HEK293T (cell line): ENCODE measurements at regions not wholly inside any gene's neighbourhood (a gene's known extent, or its start where the extent isn't known, plus 50 kb on each side); places are given as distances from the start of the nearest gene placed in this dataset.

Source experiments
- ARNT ChIP-seq: fragments of 450-650 bp; IDR thresholded peaks from 2 replicates; pipeline ENCODE4 v1.6.1; 2017; ENCODE audit warnings: mild to moderate bottlenecking
- BHLHE40 ChIP-seq: fragments of 450-650 bp; IDR thresholded peaks from 2 replicates; pipeline ENCODE4 v1.6.1; 2016; ENCODE audit warnings: mild to moderate bottlenecking, moderate library complexity, borderline replicate concordance
- CTBP1 ChIP-seq: fragments of 450-650 bp; IDR thresholded peaks from 2 replicates; pipeline ENCODE4 v1.6.1; 2016; ENCODE audit warnings: borderline replicate concordance
- FOXA1 ChIP-seq: fragments of 450-650 bp; IDR thresholded peaks from 2 replicates; pipeline ENCODE4 v1.6.1; 2016; ENCODE audit warnings: mild to moderate bottlenecking
- FOXK2 ChIP-seq: fragments of 450-650 bp; IDR thresholded peaks from 2 replicates; pipeline ENCODE4 v1.6.1; 2016; ENCODE audit warnings: mild to moderate bottlenecking
- FOXM1 ChIP-seq: fragments of 450-650 bp; IDR thresholded peaks from 2 replicates; pipeline ENCODE4 v1.6.1; 2017; ENCODE audit warnings: mild to moderate bottlenecking, borderline replicate concordance
- HDGF ChIP-seq: fragments of 450-650 bp; IDR thresholded peaks from 2 replicates; pipeline ENCODE4 v1.6.1; 2017; ENCODE audit warnings: antibody characterized with exemption, borderline replicate concordance
- LEF1 ChIP-seq: fragments of 450-650 bp; IDR thresholded peaks from 2 replicates; pipeline ENCODE4 v1.6.1; 2017; ENCODE audit warnings: mild to moderate bottlenecking, borderline replicate concordance
- NFRKB ChIP-seq: fragments of 450-650 bp; IDR thresholded peaks from 2 replicates; pipeline ENCODE4 v1.6.1; 2016; ENCODE audit warnings: mild to moderate bottlenecking, moderate library complexity
- SP1 ChIP-seq: fragments of 450-650 bp; IDR thresholded peaks from 2 replicates; pipeline ENCODE4 v1.6.1; 2017
- SUZ12 ChIP-seq: fragments of 450-650 bp; IDR thresholded peaks from 2 replicates; pipeline ENCODE4 v1.6.1; 2016; ENCODE audit warnings: mild to moderate bottlenecking
- TARDBP ChIP-seq: fragments of 450-650 bp; IDR thresholded peaks from 2 replicates; pipeline ENCODE4 v1.6.1; 2016
- ZNF384 ChIP-seq: fragments of 450-650 bp; IDR thresholded peaks from 2 replicates; pipeline ENCODE4 v1.6.1; 2016
- TF ChIP-seq, protein P1 (sequence below): fragments of 450-650 bp; IDR thresholded peaks from 2 replicates; pipeline ENCODE4 v1.6.1; 2016

- TF ChIP-seq BHLHE40 (no peak), SP1 (no peak), FOXA1 (no peak), NFRKB (no peak), ARNT (no peak), ZNF384 (no peak), FOXM1 (no peak), SUZ12 (no peak), CTBP1 (no peak), FOXK2 (no peak), HDGF (no peak), LEF1 (no peak), TARDBP (no peak)
- TF ChIP-seq, protein P1, sequence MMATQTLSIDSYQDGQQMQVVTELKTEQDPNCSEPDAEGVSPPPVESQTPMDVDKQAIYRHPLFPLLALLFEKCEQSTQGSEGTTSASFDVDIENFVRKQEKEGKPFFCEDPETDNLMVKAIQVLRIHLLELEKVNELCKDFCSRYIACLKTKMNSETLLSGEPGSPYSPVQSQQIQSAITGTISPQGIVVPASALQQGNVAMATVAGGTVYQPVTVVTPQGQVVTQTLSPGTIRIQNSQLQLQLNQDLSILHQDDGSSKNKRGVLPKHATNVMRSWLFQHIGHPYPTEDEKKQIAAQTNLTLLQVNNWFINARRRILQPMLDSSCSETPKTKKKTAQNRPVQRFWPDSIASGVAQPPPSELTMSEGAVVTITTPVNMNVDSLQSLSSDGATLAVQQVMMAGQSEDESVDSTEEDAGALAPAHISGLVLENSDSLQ: no peak
Measured at GRCh38 chr9:99340281-99340680, 118.2 kb downstream of the SEC61B start.
